DMS153 treated with DMSO at 0.1 percent for 48 hours (cell line): ENCODE measurements at regions not wholly inside any gene's neighbourhood (a gene's known extent, or its start where the extent isn't known, plus 50 kb on each side); places are given as distances from the start of the nearest gene placed in this dataset.

Source experiments
- DNase-seq: peaks from one replicate; lab custom pipeline; 2025; ENCODE audit not compliant: unreplicated experiment; lab: John Stamatoyannopoulos, UW

GRCh38 chr12:102539651-102540553 lies 59.5 kb upstream of the IGF1 start:
- no peak for DNase-seq

- no peak for DNase-seq
These were observed 54.9 kb upstream of the IGF1 start for GRCh38 chr12:102535306-102535705.

DNA sequence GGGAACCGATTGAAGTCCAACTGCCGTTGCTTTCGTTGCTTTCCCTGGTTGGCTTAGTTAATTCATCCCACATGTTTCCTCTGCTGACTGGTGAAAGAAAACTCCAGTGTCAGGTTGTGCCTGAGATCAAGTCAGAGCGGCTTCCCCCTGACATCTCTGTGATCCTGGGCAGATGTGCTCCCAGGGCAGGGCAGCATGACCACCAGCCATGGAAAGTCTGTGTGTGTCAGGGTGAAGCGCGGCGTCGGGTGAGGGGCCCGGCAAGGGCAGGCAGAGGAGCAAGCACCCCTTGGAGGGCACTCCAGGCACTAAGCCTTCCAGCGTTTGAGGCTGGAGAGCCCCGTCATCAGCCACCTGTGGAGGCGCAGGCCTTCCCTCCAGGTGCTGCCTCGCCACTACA lies 54.5 kb upstream of the IGF1 start:
- no peak for DNase-seq

DNA sequence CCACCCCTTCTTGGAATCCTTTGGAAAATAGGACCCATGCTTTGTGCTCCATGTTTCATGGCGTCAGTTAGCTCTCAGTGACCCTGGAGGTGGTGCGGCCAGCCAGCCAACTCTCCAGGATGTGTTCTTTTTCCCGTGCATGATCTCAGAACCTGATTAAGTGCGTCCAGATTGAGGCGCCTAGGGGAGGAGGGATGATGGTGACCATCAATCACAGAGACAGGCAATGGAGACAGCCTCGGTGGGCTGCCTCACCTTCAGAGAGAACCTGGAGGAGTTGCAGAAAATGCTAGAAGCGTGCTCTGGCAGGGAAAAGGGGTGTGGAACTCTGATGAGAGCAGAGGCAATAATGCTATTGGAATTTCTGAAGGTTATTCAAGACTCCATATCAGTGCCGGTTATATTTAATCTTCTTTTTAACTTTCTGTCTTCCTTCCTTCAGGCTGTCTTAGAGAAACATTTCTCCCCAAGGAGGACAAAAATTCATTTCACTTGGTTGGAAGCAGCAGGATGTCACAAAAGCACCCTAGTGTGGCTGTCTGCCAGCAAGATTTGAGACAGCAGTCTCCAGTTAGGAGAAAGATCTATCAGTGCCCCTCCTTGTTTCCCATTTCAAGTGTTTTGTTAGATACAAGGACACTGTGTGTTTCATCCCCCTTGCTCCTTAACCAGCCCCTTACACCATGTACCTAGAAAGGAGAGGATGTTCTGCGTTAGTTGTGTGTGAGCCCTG lies 53.3 kb upstream of the IGF1 start:
- no peak for DNase-seq
